IMR-90 (cell line): ENCODE measurements at regions not wholly inside any gene's neighbourhood (a gene's known extent, or its start where the extent isn't known, plus 50 kb on each side); places are given as distances from the start of the nearest gene placed in this dataset.

Experiments used
- ATAC-seq: fragments of 200-7000 bp; cut with Tn5 transposase; 2 replicates; pipeline ENCODE4 v1.9.1; 2020; ENCODE audit warnings: low read depth, mild to moderate bottlenecking, moderate library complexity
- BruUV-seq: library from RNA; stranded (reverse); fragments of 400-500 nt; replicated peaks from 2 replicates; lab custom pipeline; 2021; lab: Mats Ljungman, UMichigan
- CTCF ChIA-PET: fragments of 300-600 bp; formaldehyde crosslinking; extraction: SDS; loops from one replicate; lab custom pipeline; 2021; ENCODE audit warnings: antibody characterized with exemption; lab: Yijun Ruan, JAX
- POLR2A ChIA-PET: fragments of 300-600 bp; sonication (Branson Sonifier 250); formaldehyde crosslinking; loops from one replicate; lab custom pipeline; 2022; ENCODE audit warnings: antibody characterized with exemption; ENCODE audit not compliant: unreplicated experiment; lab: Charles Lee
- DNase-seq: peaks from one replicate; pipeline ENCODE4 v3.0.0; 2013
- H2AFZ ChIP-seq: replicated peaks from 2 replicates; pipeline ENCODE3; 2013; ENCODE audit warnings: low read length, mild to moderate bottlenecking; ENCODE audit not compliant: poor library complexity
- H2AK5ac ChIP-seq: 2 replicates; pipeline ENCODE4 v1.6.1; 2013; ENCODE audit warnings: low read depth, low read length, inconsistent platforms
- H2AK9ac ChIP-seq: replicated peaks from 2 replicates; pipeline ENCODE3; 2013; ENCODE audit warnings: mild to moderate bottlenecking, low read depth, low read length, moderate library complexity; ENCODE audit not compliant: poor library complexity
- H2BK120ac ChIP-seq: 2 replicates; pipeline ENCODE4 v1.6.1; 2013; ENCODE audit warnings: low read depth, low read length, inconsistent platforms
- H2BK15ac ChIP-seq: 3 replicates; pipeline ENCODE4 v1.6.1; 2013; ENCODE audit warnings: low read depth, low read length, inconsistent platforms
- H2BK20ac ChIP-seq: 2 replicates; pipeline ENCODE4 v1.6.1; 2013; ENCODE audit warnings: low read depth, mild to moderate bottlenecking, inconsistent platforms, low read length, moderate library complexity
- H2BK5ac ChIP-seq: 2 replicates; pipeline ENCODE4 v1.6.1; 2013; ENCODE audit warnings: mild to moderate bottlenecking, low read depth, low read length, inconsistent platforms; ENCODE audit not compliant: poor library complexity, severe bottlenecking
- H3K14ac ChIP-seq: replicated peaks from 2 replicates; pipeline ENCODE4 v1.6.1; 2013; ENCODE audit warnings: low read depth, low read length, inconsistent platforms
- H3K18ac ChIP-seq: 2 replicates; pipeline ENCODE4 v1.6.1; 2013; ENCODE audit warnings: low read depth, low read length, control low read depth
- H3K23ac ChIP-seq: 2 replicates; pipeline ENCODE4 v1.6.1; 2013; ENCODE audit warnings: low read depth, low read length, inconsistent platforms
- H3K27ac ChIP-seq: 2 replicates; pipeline ENCODE4 v1.5.1; 2013; ENCODE audit warnings: mild to moderate bottlenecking, control low read depth, low read length; ENCODE audit not compliant: insufficient read depth
- H3K27me3 ChIP-seq: 2 replicates; pipeline ENCODE4 v1.6.1; 2013; ENCODE audit warnings: low read length; ENCODE audit not compliant: control insufficient read depth, insufficient read depth
- H3K36me3 ChIP-seq: 2 replicates; pipeline ENCODE4 v1.6.1; 2013; ENCODE audit warnings: low read length, mixed read lengths; ENCODE audit not compliant: control insufficient read depth, insufficient read depth
- H3K4ac ChIP-seq: 2 replicates; pipeline ENCODE4 v1.6.1; 2013; ENCODE audit warnings: low read depth, low read length, inconsistent platforms
- H3K4me1 ChIP-seq: 2 replicates; pipeline ENCODE4 v1.6.1; 2013; ENCODE audit warnings: low read length, mixed read lengths; ENCODE audit not compliant: control insufficient read depth, insufficient read depth
- H3K4me2 ChIP-seq: 2 replicates; pipeline ENCODE4 v1.6.1; 2013; ENCODE audit warnings: low read depth, mild to moderate bottlenecking, control low read depth, low read length, moderate library complexity
- H3K4me3 ChIP-seq: 2 replicates; pipeline ENCODE4 v1.5.1; 2013; ENCODE audit warnings: low read depth, mild to moderate bottlenecking, control low read depth, low read length, moderate library complexity; ENCODE audit not compliant: insufficient read depth
- H3K56ac ChIP-seq: 2 replicates; pipeline ENCODE4 v1.6.1; 2013; ENCODE audit warnings: low read length, inconsistent platforms; ENCODE audit not compliant: insufficient read depth; ENCODE audit errors: extremely low read depth
- H3K79me1 ChIP-seq, 2 experiments: 2 replicates each; pipeline ENCODE4 v1.6.1; 2013; ENCODE audit warnings: low read length in 2 of 2, inconsistent platforms in 1 of 2, low read depth in 1 of 2
- H3K9ac ChIP-seq: 2 replicates; pipeline ENCODE4 v1.6.1; 2013; ENCODE audit warnings: low read depth, low read length, control low read depth
- H3K9me1 ChIP-seq: 2 replicates; pipeline ENCODE4 v1.6.1; 2013; ENCODE audit warnings: low read length, inconsistent platforms; ENCODE audit not compliant: insufficient read depth
- H3K9me3 ChIP-seq: 2 replicates; pipeline ENCODE4 v1.6.1; 2013; ENCODE audit warnings: low read length; ENCODE audit not compliant: control insufficient read depth, insufficient read depth
- H4K20me1 ChIP-seq: 2 replicates; pipeline ENCODE4 v1.6.1; 2013; ENCODE audit warnings: low read length, inconsistent platforms; ENCODE audit not compliant: insufficient read depth
- H4K5ac ChIP-seq: 2 replicates; pipeline ENCODE4 v1.6.1; 2013; ENCODE audit warnings: mild to moderate bottlenecking, low read depth, low read length, control low read depth
- H4K8ac ChIP-seq, 2 experiments: 2 replicates each; pipeline ENCODE4 v1.6.1; 2013; ENCODE audit warnings: low read depth in 2 of 2, low read length in 2 of 2, control low read depth in 1 of 2, inconsistent platforms in 1 of 2
- H4K91ac ChIP-seq: 2 replicates; pipeline ENCODE4 v1.6.1; 2013; ENCODE audit warnings: low read depth, low read length, inconsistent platforms; ENCODE audit not compliant: insufficient read depth
- BHLHE40 ChIP-seq: fragments of 150-350 bp; IDR thresholded peaks from 2 replicates; pipeline ENCODE4 v1.6.1; 2016; ENCODE audit warnings: mild to moderate bottlenecking, low read depth, low read length
- CEBPB ChIP-seq: IDR thresholded peaks from 2 replicates; pipeline ENCODE4 v1.6.1; 2012; ENCODE audit warnings: low read depth, low read length, improper control_type of control experiment
- CHD1 ChIP-seq: IDR thresholded peaks from 2 replicates; pipeline ENCODE4 v1.6.1; 2012; ENCODE audit warnings: low read depth, low read length, improper control_type of control experiment
- CTCF ChIP-seq: conservative IDR thresholded peaks from 2 replicates; pipeline ENCODE4 v1.5.1; 2012; ENCODE audit warnings: mild to moderate bottlenecking, low read depth, low read length, improper control_type of control experiment
- ELK1 ChIP-seq: fragments of 150-350 bp; IDR thresholded peaks from 2 replicates; pipeline ENCODE4 v1.6.1; 2016; ENCODE audit warnings: low read depth, mild to moderate bottlenecking, low read length, moderate library complexity, borderline replicate concordance
- MAFK ChIP-seq: IDR thresholded peaks from 2 replicates; pipeline ENCODE4 v1.6.1; 2012; ENCODE audit warnings: low read depth, low read length, improper control_type of control experiment
- MAZ ChIP-seq: IDR thresholded peaks from 2 replicates; pipeline ENCODE4 v1.6.1; 2012; ENCODE audit warnings: low read depth, mild to moderate bottlenecking, low read length, improper control_type of control experiment, moderate library complexity, borderline replicate concordance
- MXI1 ChIP-seq: IDR thresholded peaks from 2 replicates; pipeline ENCODE4 v1.6.1; 2012; ENCODE audit warnings: low read depth, mild to moderate bottlenecking, low read length, moderate library complexity, borderline replicate concordance
- NFE2L2 ChIP-seq: fragments of 150-350 bp; IDR thresholded peaks from 2 replicates; pipeline ENCODE4 v1.6.1; 2016; ENCODE audit warnings: low read depth, mild to moderate bottlenecking, low read length
- POLR2A ChIP-seq: IDR thresholded peaks from 2 replicates; pipeline ENCODE4 v1.6.1; 2012; ENCODE audit warnings: mild to moderate bottlenecking, low read depth, low read length
- RAD21 ChIP-seq: IDR thresholded peaks from 2 replicates; pipeline ENCODE4 v1.6.1; 2012; ENCODE audit warnings: low read length, improper control_type of control experiment
- RCOR1 ChIP-seq: IDR thresholded peaks from 2 replicates; pipeline ENCODE4 v1.6.1; 2012; ENCODE audit warnings: mild to moderate bottlenecking, low read length, improper control_type of control experiment; ENCODE audit not compliant: insufficient replicate concordance
- SMC3 ChIP-seq: fragments of 150-350 bp; IDR thresholded peaks from 2 replicates; pipeline ENCODE4 v1.6.1; 2016; ENCODE audit warnings: low read depth, mild to moderate bottlenecking, antibody characterized with exemption, low read length, moderate library complexity
- USF2 ChIP-seq: fragments of 150-350 bp; IDR thresholded peaks from 2 replicates; pipeline ENCODE4 v1.6.1; 2017; ENCODE audit warnings: mild to moderate bottlenecking, antibody characterized with exemption, low read length, low read depth
- WGBS, 2 experiments: methylation state at CpG; one replicate each; pipeline versions ENCODE4 v1.1.5 to v1.1.7; 2013; ENCODE audit warnings: missing lambda C conversion rate in 2 of 2; ENCODE audit not compliant: insufficient read length in 1 of 2; ENCODE audit errors: extremely low coverage in 2 of 2; 5-methylcytosine and 5-hydroxymethylcytosine counted together
- dilution Hi-C: fragments of 300-500 bp; cut with HindIII; formaldehyde crosslinking; loops from one replicate; pipeline ENCODE4 v1.14.3; 2018; ENCODE audit warnings: low sequenced_read_pairs; ENCODE audit not compliant: unreplicated experiment
- in situ Hi-C: fragments of 300-500 bp; cut with MboI; formaldehyde crosslinking; loops from 3 replicates; pipeline ENCODE4 v1.14.3; 2019; ENCODE audit warnings: low sequenced_read_pairs, inconsistent platforms, mixed read lengths
- intact Hi-C: fragments of 100-400 bp; cut with micrococcal nuclease; formaldehyde crosslinking; loops from 2 replicates; pipeline ENCODE4 v1.10.0; 2022

GRCh38 chr12:88756153-88756552 is 175.9 kb upstream of the KITLG start:
- in situ Hi-C loops: no loop called here
- Histone ChIP-seq H3K27ac (no peak overlapping the region), H2BK20ac (no peak overlapping the region), H3K4me3 (no peak overlapping the region), H2AFZ (no peak overlapping the region), H3K14ac (no peak overlapping the region), H2BK15ac (no peak overlapping the region), H4K91ac (no peak overlapping the region), H3K23ac (no peak overlapping the region), H2BK5ac (no peak overlapping the region), H3K27me3 (no peaks in the 10 kb centered on the region), H3K4ac (no peak overlapping the region), H2BK120ac (no peak overlapping the region), H3K79me1 (no peaks in the 10 kb centered on the region), H3K18ac (no peak overlapping the region), H3K36me3 (no peaks in the 10 kb centered on the region), H3K4me1 (no peaks in the 10 kb centered on the region), H3K56ac (no peak overlapping the region), H3K9ac (no peak overlapping the region), H2AK9ac (no peak overlapping the region), H3K9me3 (no peaks in the 10 kb centered on the region), H3K9me1 (no peaks in the 10 kb centered on the region), H4K20me1 (no peaks in the 10 kb centered on the region), H4K8ac (no peak overlapping the region), H4K5ac (no peak overlapping the region), H2AK5ac (no peak overlapping the region), H3K4me2 (no peak overlapping the region)
- intact Hi-C loops: no loop called here
- ChIA-PET POLR2A (no interaction called here), CTCF (no interaction called here)
- no CpG with 5 or more reads among the region's 3 CpGs for WGBS, 2 experiments
- dilution Hi-C loops: no loop called here
- DNase-seq (no peak), ATAC-seq (no peak)
- BruUV-seq: no TSS peak
- TF ChIP-seq BHLHE40 (no peak), CTCF (no peak), CEBPB (no peak), NFE2L2 (no peak), RAD21 (no peak), CHD1 (no peak), USF2 (no peak), RCOR1 (no peak), ELK1 (no peak), MXI1 (no peak), MAFK (no peak), SMC3 (no peak), MAZ (no peak), POLR2A (no peak)
